ENCODE measurements at regions not wholly inside any gene's neighbourhood (a gene's known extent, or its start where the extent isn't known, plus 50 kb on each side); places are given as distances from the start of the nearest gene placed in this dataset.
"Not testable (repeated sequence)": the region's sequence is repeated elsewhere in the genome, so short reads cannot be mapped to it uniquely, and the experiment has no call there.

DNA sequence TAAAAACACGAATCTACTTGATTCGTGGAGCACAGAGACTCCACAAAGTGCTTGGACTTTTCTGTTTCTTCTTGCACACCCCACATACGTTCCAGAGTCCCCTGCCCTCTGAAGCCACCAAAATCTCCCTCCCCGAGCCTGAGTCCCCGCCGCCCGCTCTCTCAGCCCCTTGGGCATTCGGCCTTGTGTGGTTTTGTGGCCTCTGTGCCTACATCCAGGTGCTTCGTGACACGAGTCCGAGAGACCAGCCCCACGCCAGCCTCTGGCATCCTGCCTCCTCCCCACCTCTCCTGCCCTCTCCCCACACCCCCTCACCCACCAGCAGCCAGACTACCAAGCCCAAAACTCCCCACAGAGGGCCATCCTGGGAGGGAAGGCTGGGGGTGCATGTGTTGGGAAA lies 87.8 kb upstream of the PPP1R26 start:
- DNase-seq: no peak

DNA sequence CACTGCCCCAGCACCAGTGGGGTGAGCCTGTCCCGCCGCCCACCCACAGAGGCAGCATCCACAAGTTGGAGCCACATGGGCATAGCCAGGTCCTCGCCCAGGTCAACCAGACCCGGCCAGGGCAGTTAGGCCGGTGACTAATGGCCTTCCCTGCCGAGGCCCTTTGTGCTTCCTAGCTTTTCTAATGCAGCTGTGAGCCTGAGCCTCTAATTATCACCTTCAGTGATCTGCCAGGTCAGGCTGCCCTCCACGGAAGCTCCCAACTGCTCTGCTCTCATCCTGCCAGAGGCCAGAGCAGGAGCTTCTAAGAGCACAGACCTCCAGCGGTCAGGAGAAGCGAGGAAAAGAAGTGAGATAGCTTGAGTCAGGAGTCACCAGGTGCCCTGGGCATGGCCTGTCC lies 87.1 kb upstream of the PPP1R26 start:
- DNase-seq: no peak

DNA sequence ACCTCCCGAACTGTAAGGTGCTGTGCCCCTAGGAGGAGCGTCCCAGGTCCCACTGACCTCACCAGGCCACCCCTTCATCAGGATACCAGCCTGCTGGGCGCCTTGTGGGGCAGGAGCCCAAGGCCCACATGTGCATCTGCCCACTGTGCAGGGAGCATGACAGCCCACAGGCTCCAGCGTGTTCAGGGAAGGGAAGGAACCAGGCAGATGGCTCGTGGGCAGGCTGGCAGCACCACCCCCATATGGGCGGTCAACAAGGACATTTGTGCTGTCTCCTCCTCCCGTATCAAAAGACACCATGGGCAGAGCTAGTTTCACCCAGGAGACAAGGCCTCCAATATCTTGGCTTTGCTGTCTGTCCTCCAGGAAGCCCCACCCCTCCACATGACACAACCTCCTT lies 85.5 kb upstream of the PPP1R26 start:
- DNase-seq: no peak

DNA sequence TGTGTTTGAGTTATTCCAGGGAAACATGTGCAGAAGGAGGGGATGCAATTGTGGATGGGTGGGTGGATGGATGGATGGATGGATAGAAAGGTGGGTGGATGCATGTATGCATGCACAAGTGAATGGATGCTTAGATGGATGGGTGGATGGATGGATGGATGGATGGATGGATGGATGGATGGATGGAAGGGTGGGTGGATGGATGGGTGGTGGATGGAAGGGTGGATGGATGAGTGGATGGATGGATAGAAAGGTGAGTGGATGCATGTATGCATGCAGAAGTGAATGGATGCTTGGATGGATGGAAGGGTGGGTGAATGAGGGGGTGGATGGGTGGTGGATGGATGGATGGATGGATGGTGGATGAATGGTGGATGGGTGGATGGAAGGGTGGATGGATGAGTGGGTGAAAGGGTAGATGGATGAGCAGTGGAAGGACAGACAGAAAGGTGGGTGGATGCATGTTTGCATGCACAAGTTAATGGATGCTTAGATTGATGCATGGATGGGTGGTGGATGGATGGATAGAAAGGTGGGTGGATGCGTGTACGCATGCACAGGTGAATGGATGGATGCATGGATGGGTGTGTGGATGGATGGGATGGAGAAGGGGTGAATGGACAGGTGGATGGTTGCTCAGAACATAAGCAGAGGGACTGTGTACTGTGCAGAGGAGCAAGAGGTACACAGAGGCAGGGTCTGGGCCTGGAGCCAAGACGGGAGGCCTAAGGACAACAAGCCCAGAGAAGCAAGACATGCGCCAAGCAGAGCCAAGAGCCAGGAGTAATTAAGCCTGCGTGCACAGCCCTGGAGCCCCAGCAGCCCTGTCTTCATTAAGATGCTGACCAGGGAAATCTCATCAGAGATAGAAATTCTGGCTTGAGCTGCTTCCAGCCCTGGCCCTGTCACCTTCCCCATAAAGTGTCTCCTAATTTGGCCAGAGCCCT lies 84.6 kb upstream of the PPP1R26 start:
- DNase-seq: no peak

DNA sequence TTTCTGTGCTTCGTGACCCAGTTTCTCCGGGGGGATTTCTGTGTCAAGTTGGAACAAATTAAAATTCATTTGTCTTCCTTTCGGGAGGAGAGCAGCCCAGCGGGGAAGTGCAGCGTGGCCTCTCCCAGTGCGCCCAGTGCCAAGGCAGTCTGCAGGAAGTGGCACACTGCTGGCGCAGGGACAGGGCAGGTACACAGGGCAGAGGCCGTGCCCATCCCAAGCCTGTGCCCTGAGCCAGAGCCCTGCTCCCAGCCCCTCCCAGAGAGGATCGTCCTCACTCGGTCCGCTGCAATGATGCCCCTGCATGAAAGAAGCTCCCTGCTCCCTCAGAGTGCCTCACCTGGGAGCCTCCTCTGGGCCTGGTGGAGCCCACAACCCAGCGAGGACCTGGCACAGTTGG lies 82.4 kb upstream of the PPP1R26 start:
- no peak for DNase-seq

DNA sequence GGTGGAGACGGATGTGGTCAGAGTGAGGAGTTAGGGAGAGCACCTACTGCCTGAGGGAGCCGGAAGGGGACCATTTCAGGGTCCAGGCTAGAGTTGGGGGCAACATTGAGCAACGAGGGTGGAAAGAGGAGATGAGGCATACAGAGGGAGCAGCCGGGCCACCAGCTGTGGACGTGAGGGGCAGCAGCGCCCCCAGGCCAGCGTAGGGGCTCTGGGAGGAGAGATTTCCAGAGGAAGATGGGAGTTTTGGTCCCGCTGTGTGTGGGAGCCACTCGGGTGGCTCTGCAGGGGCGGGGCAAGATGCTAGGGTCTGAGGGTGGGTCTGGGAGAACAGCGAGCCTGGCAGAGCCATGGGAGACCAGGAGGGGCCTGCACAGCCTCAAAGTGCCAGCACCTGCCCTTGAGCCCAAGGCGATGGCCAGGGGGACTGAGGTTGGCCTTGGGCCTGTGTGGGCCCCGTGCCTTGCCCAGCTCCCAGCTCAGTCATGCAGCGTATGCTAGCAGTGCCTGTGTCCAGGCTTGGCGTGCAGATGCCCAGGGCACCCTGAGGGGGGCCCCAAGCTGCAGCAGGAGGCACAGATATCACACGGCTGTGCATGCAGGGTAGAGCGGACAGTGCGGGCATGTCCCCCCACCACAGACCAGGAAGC lies 80.5 kb upstream of the PPP1R26 start:
- DNase-seq: no peak

DNA sequence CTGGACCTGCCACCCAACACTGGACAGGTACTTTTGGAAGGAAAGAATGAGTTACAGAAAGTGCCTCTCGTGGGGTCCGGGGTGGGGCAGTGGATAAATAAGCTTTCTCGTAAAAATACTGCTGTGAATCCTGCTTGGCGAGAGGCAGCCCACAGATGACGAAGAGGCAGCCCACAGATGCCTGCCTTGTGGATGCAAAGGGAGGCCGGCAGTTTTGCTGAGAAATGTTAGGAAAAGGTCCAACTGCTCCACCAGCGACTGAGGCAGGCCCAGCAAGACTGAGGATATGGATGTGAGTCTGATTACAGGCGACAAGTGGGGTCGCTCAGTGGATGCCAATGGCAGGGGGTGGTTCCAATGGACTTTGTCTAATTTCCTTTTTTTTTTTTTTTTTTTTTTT lies 79.1 kb upstream of the PPP1R26 start:
- no peak for DNase-seq

DNA sequence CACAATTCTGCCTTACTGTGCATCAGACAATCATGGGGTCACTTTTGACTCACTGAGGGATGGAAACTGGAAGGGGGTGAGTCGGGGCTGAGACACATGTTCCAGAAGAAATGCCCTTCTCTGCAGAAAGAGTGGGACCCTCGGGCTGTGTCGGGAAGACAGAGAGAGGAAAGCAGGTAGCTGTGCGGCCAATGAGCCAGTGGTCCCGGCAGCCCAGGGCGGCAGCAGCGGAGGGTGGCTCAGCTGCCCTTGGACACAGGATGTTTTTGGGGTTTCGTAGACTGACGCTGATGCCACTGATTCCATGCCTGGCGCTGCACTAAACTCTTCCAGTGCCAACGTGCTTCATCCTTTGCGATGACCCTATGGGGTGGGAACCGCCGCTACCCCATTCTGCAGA lies 78.4 kb upstream of the PPP1R26 start:
- no peak for DNase-seq

DNA sequence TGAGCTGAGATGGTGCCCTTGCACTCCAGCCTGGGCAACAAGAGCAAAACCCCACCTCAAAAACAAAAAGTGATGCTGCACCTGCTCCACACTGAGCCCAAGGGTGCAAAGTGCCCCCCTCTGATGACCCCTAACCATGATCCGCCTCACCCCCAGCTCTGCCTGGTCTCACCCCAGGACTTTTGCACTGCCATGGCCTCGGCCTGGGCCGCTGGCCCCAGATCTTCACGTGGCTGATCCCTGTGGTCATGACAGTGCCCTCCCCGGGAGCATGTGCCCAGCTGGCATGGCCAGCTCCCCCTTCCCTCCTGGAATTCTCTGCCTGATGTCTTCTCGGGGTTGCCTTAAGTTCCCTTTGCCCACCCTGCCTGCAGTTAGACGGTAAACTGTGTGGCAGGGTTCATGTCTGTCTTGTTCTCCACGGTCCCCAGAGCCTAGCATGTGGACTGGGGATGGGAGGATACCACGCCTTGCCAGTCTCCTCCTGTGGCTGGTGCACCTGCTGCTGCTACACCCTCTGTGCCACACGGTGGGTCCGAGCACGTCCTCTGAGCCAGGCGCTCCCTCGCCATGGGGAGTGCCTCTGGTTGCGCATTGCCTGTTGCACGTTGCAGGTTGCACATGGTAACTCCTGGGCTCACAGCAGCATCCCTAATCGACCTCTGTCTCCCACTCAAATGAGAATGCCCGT lies 77.4 kb upstream of the PPP1R26 start:
- DNase-seq: no peak

DNA sequence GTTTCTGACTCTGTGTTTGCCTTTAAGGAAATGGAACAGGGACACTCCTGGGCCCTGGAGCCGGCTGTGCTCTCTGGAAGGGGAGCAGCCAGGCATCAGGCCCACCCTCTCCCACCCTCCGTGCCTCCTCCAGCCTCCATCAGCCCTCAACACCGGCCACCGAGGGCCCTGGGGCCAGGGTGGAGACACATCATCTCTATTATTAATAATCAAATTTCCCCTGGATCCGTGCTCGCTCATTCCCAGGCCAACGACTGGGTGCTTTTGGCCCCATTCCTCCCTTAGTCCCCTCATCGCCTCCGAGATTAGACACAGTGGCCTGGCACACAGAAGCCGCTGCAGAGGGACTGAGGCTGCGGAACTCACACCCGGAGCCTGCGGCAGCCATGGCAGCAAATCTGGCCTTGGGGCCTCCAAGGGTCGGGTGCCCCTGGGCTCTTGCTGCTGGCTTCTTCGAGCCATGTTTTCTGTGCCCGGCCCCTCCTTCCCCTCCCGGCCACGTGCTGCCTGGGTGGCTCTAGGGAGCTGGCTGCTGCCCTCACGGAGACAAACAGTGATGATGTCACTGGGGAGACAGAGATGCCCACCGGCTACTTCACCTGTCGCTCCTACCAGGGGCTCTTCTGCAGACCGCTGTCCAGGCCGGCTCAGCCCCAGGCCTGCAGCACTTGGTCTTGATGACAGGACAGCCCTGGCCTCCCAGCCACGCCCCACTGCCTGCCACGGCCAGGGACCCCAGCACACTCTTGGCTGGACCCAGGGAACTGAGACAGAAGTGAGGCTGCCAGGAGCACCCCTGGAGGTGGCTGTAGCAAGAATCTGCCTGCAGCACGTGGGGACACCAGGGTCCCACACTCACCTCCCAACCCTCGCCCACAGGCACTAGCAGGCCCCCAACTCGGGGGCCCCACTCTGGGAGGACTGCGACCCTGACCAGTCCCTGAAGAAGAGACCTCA lies 76.6 kb upstream of the PPP1R26 start:
- DNase-seq: no peak

DNA sequence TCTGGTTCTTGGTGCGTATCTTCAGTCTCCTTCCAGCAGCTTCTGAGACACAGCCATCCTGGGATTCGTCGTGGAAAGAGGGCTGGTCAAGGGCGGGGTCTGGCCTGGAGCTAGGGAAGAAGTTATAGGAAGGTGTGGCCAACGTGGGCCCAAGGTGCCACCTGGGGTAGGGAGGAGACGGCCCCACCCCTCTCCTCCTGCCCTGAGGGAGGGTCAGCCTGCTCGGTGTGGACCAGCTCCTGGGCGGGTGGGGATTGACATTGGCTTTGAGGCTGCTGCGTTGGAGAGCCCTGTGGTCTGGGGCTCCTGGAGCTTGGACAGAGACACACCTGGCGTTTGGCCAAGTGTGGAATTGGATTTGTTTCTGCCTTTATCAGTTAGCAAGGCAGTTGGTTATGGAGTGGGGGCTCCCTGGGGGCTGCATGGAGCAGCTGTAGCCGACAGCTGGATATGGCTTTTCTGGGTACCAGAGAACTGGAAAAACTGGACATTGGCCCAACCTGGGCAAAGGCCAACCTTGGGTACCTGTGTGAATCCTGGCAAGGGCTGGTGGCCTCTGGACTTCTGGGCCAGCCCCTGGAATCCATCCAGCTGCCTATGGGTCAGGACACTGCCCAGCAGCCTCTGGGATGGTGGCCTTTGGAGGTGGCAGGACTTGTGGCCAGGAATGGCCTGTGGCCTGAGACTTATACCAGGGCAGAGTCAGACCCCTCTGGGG lies 75.7 kb upstream of the PPP1R26 start:
- no peak for DNase-seq

DNA sequence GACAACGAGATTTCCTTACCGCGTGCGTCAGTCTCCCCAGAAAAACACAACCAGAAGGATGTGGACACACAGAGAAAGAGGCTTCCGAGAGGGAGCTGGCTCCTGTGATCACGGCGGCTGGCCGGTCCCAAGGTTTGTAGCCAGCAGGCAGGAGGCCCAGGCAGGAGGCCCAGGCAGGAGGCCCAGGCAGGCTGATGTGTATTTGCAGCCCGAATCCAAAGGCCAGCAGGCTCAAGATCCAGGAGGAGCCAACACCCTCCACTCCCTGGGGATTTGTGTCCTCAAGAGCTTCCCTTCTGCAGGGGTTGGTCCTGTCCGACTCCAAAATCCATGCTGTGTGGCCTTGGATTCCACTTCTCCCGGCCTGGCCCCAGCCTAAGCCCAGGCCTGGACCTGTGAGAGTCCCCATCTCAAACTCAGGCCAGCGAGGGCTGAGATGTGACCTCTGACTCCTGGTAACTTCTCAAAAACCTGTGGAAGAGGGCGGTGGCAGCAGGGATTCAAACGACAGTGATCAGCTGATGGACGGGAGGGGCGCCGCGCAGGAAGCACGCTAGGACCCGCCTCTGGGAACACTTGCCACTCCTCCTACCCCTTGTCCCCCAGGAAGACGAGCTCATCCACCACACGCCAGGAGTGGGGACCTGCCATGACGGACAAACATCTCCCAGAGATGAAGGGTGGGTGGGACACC lies 75.0 kb upstream of the PPP1R26 start:
- no peak for DNase-seq

DNA sequence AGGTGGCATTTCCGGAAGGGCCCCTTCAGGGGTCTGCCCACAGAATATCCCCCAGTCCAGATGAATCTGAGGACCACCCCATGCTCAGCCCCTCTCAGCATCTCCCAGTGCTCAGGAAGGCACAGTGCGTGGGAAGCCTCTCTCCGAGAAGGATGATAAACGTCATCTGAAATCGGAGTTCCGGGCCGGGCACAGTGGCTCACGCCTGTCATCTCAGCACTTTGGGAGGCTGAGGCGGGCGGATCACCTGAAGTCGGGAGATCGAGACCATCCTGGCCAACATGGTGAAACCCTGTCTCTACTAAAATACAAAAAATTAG lies 74.5 kb upstream of the PPP1R26 start:
- DNase-seq: not testable (repeated sequence)

DNA sequence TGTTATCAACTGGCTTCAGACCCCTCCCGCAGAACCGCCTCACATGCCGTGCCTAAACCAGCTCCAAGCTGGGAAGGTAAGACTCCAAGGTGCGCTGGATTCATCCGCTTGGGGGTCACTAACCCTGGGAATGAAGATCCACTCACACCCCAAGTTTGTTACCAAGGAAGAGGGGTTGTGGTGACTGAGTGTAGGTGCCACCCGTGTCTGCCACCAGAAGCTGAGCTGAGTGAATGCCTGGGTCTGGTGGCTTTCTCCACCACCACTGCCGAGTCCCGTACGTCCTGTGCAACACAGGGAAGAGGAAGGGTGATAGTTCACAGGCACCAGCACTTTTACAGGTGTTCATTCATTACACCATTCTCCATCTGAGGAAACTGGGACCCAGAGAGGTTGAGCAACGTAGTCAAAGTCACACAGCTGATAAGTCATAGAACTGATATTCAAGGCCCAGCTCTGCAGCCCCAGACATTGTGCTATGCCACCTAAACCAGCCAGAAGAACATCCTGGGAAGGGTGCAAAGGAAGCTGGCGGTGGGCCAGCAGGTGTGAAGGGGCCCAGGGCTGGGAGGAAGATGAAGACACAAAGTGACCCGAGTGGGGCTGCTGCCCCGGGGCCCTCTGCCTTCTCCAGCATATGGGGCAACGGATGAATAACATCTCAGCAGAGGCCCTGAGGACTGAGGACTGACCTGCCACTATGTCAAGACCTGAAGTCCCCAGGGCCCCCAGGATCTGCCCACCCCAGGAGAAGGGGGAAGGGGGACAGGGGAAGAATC lies 70.9 kb upstream of the PPP1R26 start:
- DNase-seq: no peak

DNA sequence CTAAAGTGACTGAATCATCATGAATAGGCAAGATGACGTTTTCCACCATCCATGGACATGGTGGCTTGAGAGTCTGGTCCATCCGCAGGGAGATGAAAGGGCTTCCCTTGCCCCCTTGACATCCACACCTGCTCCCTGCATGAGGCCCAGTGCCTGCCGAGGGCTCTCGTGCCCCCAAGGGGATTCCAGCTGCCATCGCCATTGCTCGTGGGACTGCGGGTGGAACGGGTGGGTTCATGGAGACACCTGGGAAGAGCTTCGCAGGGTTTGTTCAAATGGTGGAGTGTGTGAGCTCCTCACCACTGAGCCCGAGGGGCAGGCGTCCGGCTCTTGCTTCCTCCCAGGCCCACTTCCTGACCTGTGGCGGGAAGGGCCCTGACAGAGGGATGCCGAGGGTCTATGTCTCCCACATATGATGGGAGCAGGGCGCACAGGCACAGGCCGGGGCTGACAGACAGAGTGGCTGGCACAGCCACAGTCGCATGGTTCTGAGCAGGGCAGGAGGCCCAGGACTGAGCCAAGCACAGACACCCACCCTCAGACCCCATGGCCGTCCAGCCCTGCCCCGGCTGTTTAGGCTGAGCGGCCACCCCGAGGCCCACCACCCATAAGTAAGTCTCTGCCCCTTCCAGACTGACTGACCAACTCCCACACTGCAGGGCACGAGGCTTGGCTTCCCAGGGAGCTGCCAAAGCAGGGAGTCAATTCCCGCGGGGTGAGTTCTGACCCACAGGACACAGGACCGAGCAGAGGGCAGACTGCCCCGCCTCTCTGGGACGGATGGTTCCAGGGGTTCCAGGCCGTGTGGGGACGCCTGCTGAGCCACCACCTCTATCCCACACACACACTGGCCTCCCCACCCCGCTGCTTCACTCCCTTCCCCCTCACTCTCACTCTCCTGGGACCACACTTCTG lies 70.0 kb upstream of the PPP1R26 start:
- DNase-seq: no peak

DNA sequence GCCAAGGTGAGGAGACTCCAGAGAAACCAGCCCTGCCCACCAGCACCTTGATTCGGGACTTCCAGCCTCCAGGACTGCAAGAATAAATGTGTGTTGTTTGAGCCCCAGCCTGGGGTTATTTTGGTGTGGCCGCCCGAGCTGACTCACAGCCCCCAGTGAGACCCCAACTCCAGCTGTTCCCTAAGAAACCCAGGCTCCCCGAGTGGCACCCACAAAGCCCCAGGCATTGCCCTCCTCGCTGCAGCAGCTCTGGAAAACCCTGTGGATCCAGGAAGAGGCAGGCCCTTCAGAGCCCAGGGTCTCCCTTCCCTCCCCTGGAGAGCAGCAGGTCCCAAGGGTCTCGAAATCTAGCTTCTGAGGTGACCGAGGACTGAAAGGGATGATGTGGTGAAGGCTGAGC lies 69.2 kb upstream of the PPP1R26 start:
- DNase-seq: no peak

DNA sequence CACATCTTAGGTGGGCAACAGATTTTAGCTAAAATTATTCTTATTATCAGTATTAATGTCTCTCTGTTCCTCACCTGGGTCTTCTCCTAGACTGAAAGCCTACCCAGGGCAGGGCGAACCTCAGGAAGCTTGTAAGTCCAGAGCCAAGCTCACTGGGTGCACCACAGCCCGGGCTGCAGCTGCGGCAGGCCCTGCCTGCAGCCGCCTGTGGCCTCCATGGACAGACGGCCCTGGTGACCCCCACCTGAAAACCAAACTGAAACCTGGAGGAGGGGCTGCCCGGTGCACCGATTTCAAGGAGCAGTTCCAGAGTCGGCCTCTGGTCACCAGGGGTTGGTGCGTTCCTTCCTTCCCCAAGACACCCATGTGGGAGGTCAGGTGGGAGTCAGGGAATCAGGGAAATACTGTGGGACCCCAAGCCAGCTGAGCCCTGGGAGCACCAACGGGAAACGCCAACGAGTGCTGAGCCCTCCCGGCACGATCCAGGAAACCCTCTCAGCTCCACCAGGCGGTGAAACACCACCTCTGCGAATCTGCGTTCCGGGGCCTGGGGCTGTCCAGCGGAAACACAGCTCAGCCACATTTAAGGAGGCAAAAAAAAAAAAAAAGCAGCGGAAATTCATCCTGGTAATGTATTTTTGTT lies 68.6 kb upstream of the PPP1R26 start:
- no peak for DNase-seq

DNA sequence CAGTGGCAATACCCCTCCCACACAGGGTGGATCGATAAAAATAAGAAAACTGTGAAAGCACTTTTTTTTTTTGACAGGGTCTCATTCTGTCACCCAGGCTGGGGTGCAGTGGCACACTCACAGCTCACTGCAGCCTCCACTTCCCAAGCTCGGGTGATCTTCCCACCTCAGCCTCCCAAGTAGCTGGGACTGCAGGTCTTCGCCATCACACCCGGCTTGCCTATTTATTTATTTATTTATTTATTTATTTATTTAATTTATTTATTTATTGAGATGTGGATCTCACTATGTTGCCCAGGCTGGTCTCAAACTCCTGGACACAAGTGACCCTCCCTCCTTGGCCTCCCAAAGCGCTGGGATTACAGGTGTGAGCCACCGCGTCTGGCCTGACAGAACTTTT lies 68.0 kb upstream of the PPP1R26 start:
- not testable (repeated sequence) for DNase-seq

Measured in activated gamma-delta T cell treated with Interleukin-2 at 50 U/mL for 16 hours (primary cell).